Progenitor cell of endocrine pancreas (in vitro differentiated cells): ENCODE measurements at regions not wholly inside any gene's neighbourhood (a gene's known extent, or its start where the extent isn't known, plus 50 kb on each side); places are given as distances from the start of the nearest gene placed in this dataset.

ENCODE experiments used
- DNase-seq: peaks from one replicate; pipeline ENCODE4 v3.0.0; 2021; ENCODE audit warnings: low spot score; ENCODE audit not compliant: unreplicated experiment
- H3K27ac Mint-ChIP-seq: 2 replicates; pipeline ENCODE4 v1.8.0; 2021; ENCODE audit warnings: mild to moderate bottlenecking, moderate library complexity, mixed read lengths
- H3K27me3 Mint-ChIP-seq: 2 replicates; pipeline ENCODE4 v1.8.0; 2021; ENCODE audit warnings: mixed read lengths
- H3K36me3 Mint-ChIP-seq: 2 replicates; pipeline ENCODE4 v1.8.0; 2022; ENCODE audit warnings: mixed read lengths; ENCODE audit not compliant: insufficient read depth
- H3K4me1 Mint-ChIP-seq: 2 replicates; pipeline ENCODE4 v1.8.0; 2021; ENCODE audit warnings: low read depth, mixed read lengths
- H3K4me3 Mint-ChIP-seq: 2 replicates; pipeline ENCODE4 v1.8.0; 2021; ENCODE audit warnings: low read depth, mild to moderate bottlenecking, moderate library complexity, mixed read lengths
- H3K9me3 Mint-ChIP-seq: 2 replicates; pipeline ENCODE4 v1.8.0; 2021; ENCODE audit warnings: low read depth, mixed read lengths
- TF ChIP-seq, protein P1 (sequence below): fragments of 200-600 bp; sonication (generic); IDR thresholded peaks from one replicate; pipeline ENCODE4 v1.5.0; 2021; ENCODE audit warnings: antibody characterized with exemption, mild to moderate bottlenecking; ENCODE audit not compliant: unreplicated experiment

DNA sequence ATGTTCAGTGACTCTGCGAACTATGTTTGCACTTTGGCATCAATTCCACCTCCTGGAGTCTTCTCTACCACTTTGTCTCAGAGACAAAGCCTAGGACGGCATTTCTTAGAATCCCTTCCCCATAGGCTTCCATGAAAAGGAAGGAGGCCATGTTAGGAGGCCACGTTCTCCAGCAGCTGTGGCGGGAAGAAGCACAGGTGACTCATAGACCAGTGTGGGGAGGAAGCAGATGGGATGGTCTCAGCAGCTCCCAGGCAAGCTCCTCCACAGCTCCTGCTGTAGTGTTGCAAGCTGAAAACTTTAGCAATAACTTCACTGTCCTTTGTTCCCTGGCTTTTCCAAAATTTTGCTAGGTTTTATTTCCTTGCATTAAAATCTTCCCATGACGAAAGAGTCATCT is 781.3 kb upstream of the ID2 start:
- TF ChIP-seq, protein P1, sequence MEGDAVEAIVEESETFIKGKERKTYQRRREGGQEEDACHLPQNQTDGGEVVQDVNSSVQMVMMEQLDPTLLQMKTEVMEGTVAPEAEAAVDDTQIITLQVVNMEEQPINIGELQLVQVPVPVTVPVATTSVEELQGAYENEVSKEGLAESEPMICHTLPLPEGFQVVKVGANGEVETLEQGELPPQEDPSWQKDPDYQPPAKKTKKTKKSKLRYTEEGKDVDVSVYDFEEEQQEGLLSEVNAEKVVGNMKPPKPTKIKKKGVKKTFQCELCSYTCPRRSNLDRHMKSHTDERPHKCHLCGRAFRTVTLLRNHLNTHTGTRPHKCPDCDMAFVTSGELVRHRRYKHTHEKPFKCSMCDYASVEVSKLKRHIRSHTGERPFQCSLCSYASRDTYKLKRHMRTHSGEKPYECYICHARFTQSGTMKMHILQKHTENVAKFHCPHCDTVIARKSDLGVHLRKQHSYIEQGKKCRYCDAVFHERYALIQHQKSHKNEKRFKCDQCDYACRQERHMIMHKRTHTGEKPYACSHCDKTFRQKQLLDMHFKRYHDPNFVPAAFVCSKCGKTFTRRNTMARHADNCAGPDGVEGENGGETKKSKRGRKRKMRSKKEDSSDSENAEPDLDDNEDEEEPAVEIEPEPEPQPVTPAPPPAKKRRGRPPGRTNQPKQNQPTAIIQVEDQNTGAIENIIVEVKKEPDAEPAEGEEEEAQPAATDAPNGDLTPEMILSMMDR, result no peak
- no peak overlapping the region for H3K27ac Mint-ChIP-seq
- no peaks in the 10 kb centered on the region for H3K36me3 Mint-ChIP-seq

DNA sequence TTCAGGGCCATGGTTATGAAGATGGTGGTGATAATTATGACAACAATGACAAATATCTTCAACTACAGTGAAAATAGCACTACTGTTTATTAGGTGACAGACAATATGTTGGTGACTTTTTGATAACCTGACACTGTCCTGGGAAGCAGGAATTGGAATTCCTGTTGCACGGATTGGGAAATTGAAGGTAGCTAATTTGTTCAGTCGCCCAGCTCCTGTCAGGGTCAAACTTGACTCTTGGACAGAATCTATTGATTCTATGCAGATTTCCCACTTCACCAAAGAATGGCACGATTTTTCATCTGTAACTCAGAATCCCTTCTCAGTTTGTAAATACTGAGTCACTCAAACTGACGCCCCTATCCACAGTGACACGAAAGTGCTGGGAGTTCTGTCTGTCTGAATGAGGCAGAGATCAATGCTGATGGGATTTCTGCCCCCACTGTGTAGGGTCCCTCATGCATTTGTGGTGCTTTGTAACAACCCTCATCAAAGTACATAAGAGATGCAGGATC is 779.5 kb upstream of the ID2 start:
- peaks cover 19% of the 10 kb centered on the region for H3K27me3 Mint-ChIP-seq
- DNase-seq, result no peak
- no peaks in the 10 kb centered on the region for H3K9me3 Mint-ChIP-seq
- H3K27ac Mint-ChIP-seq, result no peak overlapping the region
- TF ChIP-seq, protein P1, result no peak
- no peaks in the 10 kb centered on the region for H3K36me3 Mint-ChIP-seq
- H3K4me3 Mint-ChIP-seq, result no peak overlapping the region
- peaks cover 16% of the 10 kb centered on the region for H3K4me1 Mint-ChIP-seq

More for the DNA sequence above, 781.3 kb upstream of the ID2 start:
- no peak for DNase-seq
- Mint-ChIP-seq H3K9me3 (no peaks in the 10 kb centered on the region), H3K4me3 (no peak overlapping the region), H3K4me1 (peaks cover 24% of the 10 kb centered on the region), H3K27me3 (peaks cover 19% of the 10 kb centered on the region)

GRCh38 chr2:7904319-7904718 is 777.5 kb upstream of the ID2 start:
- TF ChIP-seq, protein P1, result no peak
- peaks cover 9% of the 10 kb centered on the region for H3K4me1 Mint-ChIP-seq
- DNase-seq, result no peak
- no peak overlapping the region for H3K27ac Mint-ChIP-seq
- peaks cover 16% of the 10 kb centered on the region for H3K27me3 Mint-ChIP-seq
- H3K9me3 Mint-ChIP-seq, result no peaks in the 10 kb centered on the region
- H3K36me3 Mint-ChIP-seq, result no peaks in the 10 kb centered on the region
- no peak overlapping the region for H3K4me3 Mint-ChIP-seq

GRCh38 chr2:7905756-7906155 is 776.1 kb upstream of the ID2 start:
- Mint-ChIP-seq H3K4me1 (peaks cover 2% of the 10 kb centered on the region), H3K27ac (peak overlapping the region; percentile 8), H3K36me3 (no peaks in the 10 kb centered on the region), H3K4me3 (no peak overlapping the region), H3K27me3 (peaks cover 15% of the 10 kb centered on the region), H3K9me3 (no peaks in the 10 kb centered on the region)
- no peak for DNase-seq
- TF ChIP-seq, protein P1, result no peak

GRCh38 chr2:7906431-7906830 is 775.4 kb upstream of the ID2 start:
- DNase-seq, result no peak
- H3K27me3 Mint-ChIP-seq, result peaks cover 15% of the 10 kb centered on the region
- H3K4me1 Mint-ChIP-seq, result peaks cover 2% of the 10 kb centered on the region
- H3K27ac Mint-ChIP-seq, result no peak overlapping the region
- TF ChIP-seq, protein P1, result no peak
- no peak overlapping the region for H3K4me3 Mint-ChIP-seq
- no peaks in the 10 kb centered on the region for H3K9me3 Mint-ChIP-seq
- H3K36me3 Mint-ChIP-seq, result no peaks in the 10 kb centered on the region
